ENCODE measurements at regions not wholly inside any gene's neighbourhood (a gene's known extent, or its start where the extent isn't known, plus 50 kb on each side); places are given as distances from the start of the nearest gene placed in this dataset.
A peak's percentile ranks its signal among the peaks of the same experiment; 100 is the strongest.

GRCh38 chr6:95084867-95085266 lies 492.5 kb upstream of the MANEA start:
- Histone ChIP-seq H2AFZ (ENCODE audit: low read length) (no peak overlapping the region), H3K4me1 (ENCODE audit: insufficient read depth, low read length) (no peaks in the 10 kb centered on the region), H3K4me3 (replicated peaks in 1 of 3; ENCODE audit: insufficient read depth in 1 of 3, low read depth in 2 of 3, low read length in 3 of 3) (no peak overlapping the region), H3K27ac (ENCODE audit: extremely low read length, insufficient read depth, low read length) (no peak overlapping the region), H3K27me3 (ENCODE audit: control insufficient read depth in 1 of 2, insufficient read depth in 2 of 2, low read length in 2 of 2) (no peaks in the 10 kb centered on the region), H3K9me3 (ENCODE audit: low read length) (no peaks in the 10 kb centered on the region), H3K9ac (ENCODE audit: insufficient read depth, low read depth, low read length) (no peak overlapping the region), H3K36me3 (replicated peaks in 1 of 2; ENCODE audit: control insufficient read depth in 1 of 2, insufficient read depth in 2 of 2, low read length in 2 of 2) (no peaks in the 10 kb centered on the region), H3K79me2 (ENCODE audit: insufficient read depth, low read length) (no peaks in the 10 kb centered on the region), H4K20me1 (ENCODE audit: insufficient read depth, low read length) (no peaks in the 10 kb centered on the region), H3K4me2 (ENCODE audit: low read depth, low read length) (no peak overlapping the region)
- no TSS peak for BruUV-seq (replicated peaks)
- ChIA-PET CTCF (ENCODE audit: low intra/inter-chr PET ratio, low total read pairs) (no interaction called here), POLR2A (no interaction called here)
- ATAC-seq, result peak; percentile 40
- in situ Hi-C loops (cut with HindIII; ENCODE audit: extremely low pct_ligation_motif_present, low pct_unique_long_range_greater_than_20kb), result no loop called here
- no peak for TF ChIP-seq ZNF567 (CRISPR knock-in tag; IDR thresholded peaks at IDR 0.05; ENCODE audit: borderline replicate concordance)
- TF ChIP-seq ARNT2 (CRISPR knock-in tag; IDR thresholded peaks at IDR 0.05; ENCODE audit: low read depth), result no peak
- TF ChIP-seq ATF1 (CRISPR knock-in tag; IDR thresholded peaks at IDR 0.05), result no peak
- TF ChIP-seq ZNF546 (CRISPR knock-in tag; conservative IDR thresholded peaks at IDR 0.05), result no peak
- no peak for TF ChIP-seq ZFP36 (IDR thresholded peaks at IDR 0.05; ENCODE audit: borderline replicate concordance, low read depth, low read length, partially characterized antibody)
- TF ChIP-seq CBX5 (CRISPR knock-in tag; IDR thresholded peaks at IDR 0.05; ENCODE audit: borderline replicate concordance), result no peak
- no peak for TF ChIP-seq HOMEZ (CRISPR knock-in tag; IDR thresholded peaks at IDR 0.05; ENCODE audit: low read depth)
- no peak for TF ChIP-seq ZNF660 (CRISPR knock-in tag; IDR thresholded peaks at IDR 0.05; ENCODE audit: borderline replicate concordance, low read depth)
- no peak for TF ChIP-seq FOXC1 (CRISPR knock-in tag; IDR thresholded peaks at IDR 0.05; ENCODE audit: borderline replicate concordance)
- no peak for TF ChIP-seq SMARCC2 (IDR thresholded peaks at IDR 0.05)
- no peak for TF ChIP-seq ZNF468 (CRISPR knock-in tag; IDR thresholded peaks at IDR 0.05)
- no peak for TF ChIP-seq ZFP91 (CRISPR knock-in tag; IDR thresholded peaks at IDR 0.05; ENCODE audit: borderline replicate concordance)
- no peak for TF ChIP-seq ZNF317 (CRISPR knock-in tag; IDR thresholded peaks at IDR 0.05)
- TF ChIP-seq MTF2 (CRISPR knock-in tag; IDR thresholded peaks at IDR 0.05; ENCODE audit: borderline replicate concordance), result no peak
- no peak for TF ChIP-seq ARID4A (CRISPR knock-in tag; IDR thresholded peaks at IDR 0.05; ENCODE audit: borderline replicate concordance)
- no peak for TF ChIP-seq HMGXB4 (CRISPR knock-in tag; IDR thresholded peaks at IDR 0.05; ENCODE audit: borderline replicate concordance in 1 of 2, low read depth in 1 of 2)
- TF ChIP-seq MBNL3 (CRISPR knock-in tag; conservative IDR thresholded peaks at IDR 0.05), result no peak
- no peak for FAIRE-seq
- intact Hi-C loops (cut with micrococcal nuclease; ENCODE audit: unreplicated experiment), result no loop called here
- no peak for DNase-seq (ENCODE audit: low spot score)
- WGBS (ENCODE audit: low lambda C conversion rate), result 51% methylated on average over 2 of the region's 19 CpGs
